NCI-H128 (cell line): ENCODE measurements at regions not wholly inside any gene's neighbourhood (a gene's known extent, or its start where the extent isn't known, plus 50 kb on each side); places are given as distances from the start of the nearest gene placed in this dataset.

ENCODE experiments used
- DNase-seq: peaks from one replicate; lab custom pipeline; 2025; ENCODE audit not compliant: unreplicated experiment; lab: John Stamatoyannopoulos, UW

DNA sequence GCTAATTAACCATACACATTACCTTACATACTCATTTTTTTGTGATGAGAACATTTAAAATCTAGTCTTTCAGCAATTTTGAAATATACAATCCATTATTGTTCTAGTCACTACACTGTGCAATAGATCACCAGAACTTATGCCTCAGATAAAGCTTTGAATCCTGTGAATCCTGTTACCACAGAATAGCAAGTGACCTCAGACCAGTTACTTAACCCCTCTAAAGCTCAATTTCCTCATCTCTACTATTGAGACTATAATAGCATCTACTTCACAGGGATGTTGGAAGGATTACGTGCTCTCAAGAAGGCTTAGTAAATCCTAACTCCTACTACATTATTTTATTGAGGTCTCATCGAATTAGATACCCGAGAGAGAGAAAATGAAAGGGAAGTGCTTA is 60.2 kb upstream of the PIP5K1B start:
- no peak for DNase-seq

DNA sequence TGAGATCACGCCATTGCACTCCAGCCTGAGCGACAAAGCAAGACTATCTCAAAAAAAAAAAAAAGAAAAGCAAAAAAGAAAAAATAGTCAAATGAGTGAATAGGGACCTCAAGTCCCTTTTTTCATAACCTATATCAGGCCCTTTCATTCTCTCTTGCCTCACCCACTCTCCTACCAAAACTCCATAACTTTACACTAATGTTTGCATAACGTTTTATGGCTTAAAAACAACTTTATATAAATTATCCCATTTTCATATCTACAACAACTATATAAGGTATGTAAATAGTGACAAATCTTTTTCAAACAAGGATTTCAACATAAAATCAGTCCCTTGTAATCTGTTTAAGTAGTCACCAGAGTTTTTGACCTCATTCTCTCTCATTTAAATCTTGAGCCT is 56.9 kb upstream of the PIP5K1B start:
- no peak for DNase-seq

DNA sequence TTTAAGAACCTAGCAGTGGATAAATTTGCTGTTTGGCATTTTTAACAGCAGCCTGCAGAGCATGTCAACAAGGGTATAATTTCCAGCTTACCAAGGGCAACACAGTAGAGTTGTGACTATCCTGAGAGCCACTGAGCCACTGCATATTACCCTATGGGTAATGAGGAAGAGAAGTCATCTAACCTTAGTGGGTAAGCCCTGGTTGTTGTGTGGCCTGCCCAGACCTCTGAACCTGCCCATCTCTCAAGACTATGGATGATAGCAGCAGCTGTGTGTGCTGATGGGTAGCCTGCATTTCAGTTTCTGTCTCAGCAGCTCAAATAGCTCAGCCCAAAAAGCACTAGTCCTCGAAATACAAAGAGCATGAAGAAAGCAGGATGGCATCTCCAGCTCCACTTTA is 56.1 kb upstream of the PIP5K1B start:
- DNase-seq: no peak

- no peak for DNase-seq
Observed at GRCh38 chr9:68651280-68651893, 53.7 kb upstream of the PIP5K1B start.

- DNase-seq: no peak
Observed at GRCh38 chr9:68653141-68653595, 51.9 kb upstream of the PIP5K1B start.

GRCh38 chr9:68654075-68654474 is 51.0 kb upstream of the PIP5K1B start:
- no peak for DNase-seq
